ENCODE measurements at regions not wholly inside any gene's neighbourhood (a gene's known extent, or its start where the extent isn't known, plus 50 kb on each side); places are given as distances from the start of the nearest gene placed in this dataset.

DNA sequence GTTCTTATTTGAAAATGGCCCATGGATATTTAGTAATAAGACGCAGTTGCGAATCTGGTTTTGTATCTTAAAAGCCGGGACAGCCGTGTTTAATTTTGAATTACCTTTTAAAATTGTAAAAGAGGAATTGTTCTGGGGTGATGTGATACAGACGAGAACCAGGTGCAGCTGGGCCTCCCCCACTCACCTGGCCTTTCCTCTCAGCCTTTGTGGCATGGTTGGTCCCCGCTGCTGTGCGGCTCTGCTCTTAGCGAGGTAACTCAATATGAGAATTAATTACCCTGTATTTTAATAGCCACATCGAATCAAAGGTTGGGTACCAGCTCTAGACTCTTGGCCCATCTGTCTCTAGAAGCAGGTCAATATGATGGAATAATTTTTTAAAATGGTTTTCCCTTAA, 56.5 kb upstream of the DACT2 start:
- no peak for DNase-seq (ENCODE audit: low read depth in 2 of 2)
- Histone ChIP-seq H4K20me1 (ENCODE audit: control insufficient read depth, extremely low read depth, insufficient read depth, low read length) (no peaks in the 10 kb centered on the region), H3K4me2 (ENCODE audit: extremely low read depth, insufficient read depth, low read length) (no peak overlapping the region), H3K4me3 (replicated peaks in 1 of 4; ENCODE audit: control extremely low read depth in 1 of 4, insufficient read depth in 1 of 4, low read depth in 3 of 4, low read length in 4 of 4) (no peak overlapping the region), H2AFZ (ENCODE audit: low read length) (no peak overlapping the region), H3K79me2 (ENCODE audit: control insufficient read depth, insufficient read depth, low read length) (no peaks in the 10 kb centered on the region), H3K9ac (ENCODE audit: insufficient read depth, low read length) (no peak overlapping the region), H3K27ac (ENCODE audit: insufficient read depth, low read length) (no peak overlapping the region), H3K9me3 (ENCODE audit: control insufficient read depth, insufficient read depth, low read depth, low read length) (no peaks in the 10 kb centered on the region), H3K36me3 (ENCODE audit: control insufficient read depth, insufficient read depth, low read length) (no peaks in the 10 kb centered on the region), H3K27me3 (ENCODE audit: control insufficient read depth, insufficient read depth, low read length) (no peaks in the 10 kb centered on the region), H3K4me1 (ENCODE audit: control insufficient read depth, extremely low read depth, insufficient read depth, low read length) (no peaks in the 10 kb centered on the region)
- TF ChIP-seq, protein P1, sequence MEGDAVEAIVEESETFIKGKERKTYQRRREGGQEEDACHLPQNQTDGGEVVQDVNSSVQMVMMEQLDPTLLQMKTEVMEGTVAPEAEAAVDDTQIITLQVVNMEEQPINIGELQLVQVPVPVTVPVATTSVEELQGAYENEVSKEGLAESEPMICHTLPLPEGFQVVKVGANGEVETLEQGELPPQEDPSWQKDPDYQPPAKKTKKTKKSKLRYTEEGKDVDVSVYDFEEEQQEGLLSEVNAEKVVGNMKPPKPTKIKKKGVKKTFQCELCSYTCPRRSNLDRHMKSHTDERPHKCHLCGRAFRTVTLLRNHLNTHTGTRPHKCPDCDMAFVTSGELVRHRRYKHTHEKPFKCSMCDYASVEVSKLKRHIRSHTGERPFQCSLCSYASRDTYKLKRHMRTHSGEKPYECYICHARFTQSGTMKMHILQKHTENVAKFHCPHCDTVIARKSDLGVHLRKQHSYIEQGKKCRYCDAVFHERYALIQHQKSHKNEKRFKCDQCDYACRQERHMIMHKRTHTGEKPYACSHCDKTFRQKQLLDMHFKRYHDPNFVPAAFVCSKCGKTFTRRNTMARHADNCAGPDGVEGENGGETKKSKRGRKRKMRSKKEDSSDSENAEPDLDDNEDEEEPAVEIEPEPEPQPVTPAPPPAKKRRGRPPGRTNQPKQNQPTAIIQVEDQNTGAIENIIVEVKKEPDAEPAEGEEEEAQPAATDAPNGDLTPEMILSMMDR (conservative IDR thresholded peaks at IDR 0.05 in 1 of 2, IDR thresholded peaks at IDR 0.05 in 1 of 2; ENCODE audit: low read depth in 1 of 2, low read length in 2 of 2), result no peak
- no peak for TF ChIP-seq EZH2 (IDR thresholded peaks at IDR 0.05; ENCODE audit: low read length, missing control alignments)

DNA sequence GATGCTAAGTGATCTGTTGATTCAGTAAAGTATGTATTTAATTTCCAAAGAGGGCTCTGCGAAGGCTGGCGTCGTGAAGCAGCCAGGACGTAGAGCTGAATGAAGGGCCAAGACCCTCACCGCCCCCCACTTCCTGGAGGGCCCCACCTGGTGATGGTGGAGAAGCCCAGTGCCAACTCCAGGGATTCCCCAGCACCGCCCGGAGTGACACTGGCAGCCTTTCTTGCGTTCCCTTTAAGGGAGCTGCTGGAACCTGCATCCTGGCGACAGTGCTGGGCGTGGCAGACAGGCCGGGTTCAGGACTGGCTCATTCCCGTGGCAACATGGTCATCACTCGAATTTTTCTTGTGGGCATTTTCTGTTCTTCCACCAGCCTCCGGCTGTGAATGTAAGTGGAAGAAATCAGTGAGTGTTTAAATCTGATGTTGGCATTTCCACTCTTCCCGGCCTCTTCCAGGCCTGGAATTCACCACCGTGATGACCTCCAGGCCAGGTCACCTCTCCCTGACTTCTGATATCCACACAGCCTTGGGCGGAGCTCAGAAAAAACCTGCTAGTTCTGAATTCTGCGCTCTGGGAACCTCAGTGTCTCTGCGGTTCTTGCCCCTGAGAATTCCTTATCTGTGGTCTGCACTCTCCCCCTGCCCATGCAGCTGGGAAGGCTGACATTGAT, 57.4 kb upstream of the DACT2 start:
- H3K79me2 ChIP-seq (ENCODE audit: control insufficient read depth, insufficient read depth, low read length), result no peaks in the 10 kb centered on the region
- no peak overlapping the region for H3K9ac ChIP-seq (ENCODE audit: insufficient read depth, low read length)
- no peaks in the 10 kb centered on the region for H3K4me1 ChIP-seq (ENCODE audit: control insufficient read depth, extremely low read depth, insufficient read depth, low read length)

DNA sequence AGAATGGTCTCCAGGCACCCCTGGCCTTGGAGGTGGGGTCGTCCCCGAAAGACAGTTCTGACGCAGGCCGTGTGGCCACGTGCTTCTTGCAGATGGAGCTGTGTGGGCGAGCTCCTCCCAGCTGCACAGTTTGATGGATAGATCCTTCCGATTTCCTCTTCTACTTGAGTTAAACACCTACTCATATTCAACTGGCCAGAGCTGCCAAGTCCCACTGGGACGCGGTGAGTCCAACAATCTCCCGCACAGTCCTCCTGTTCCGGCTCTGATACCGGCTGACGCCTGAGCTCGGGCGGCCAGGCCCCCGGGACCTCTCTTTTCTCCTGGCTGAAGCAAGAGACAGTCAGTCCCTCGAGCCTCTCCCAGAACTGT, 57.9 kb upstream of the DACT2 start:
- TF ChIP-seq EZH2 (IDR thresholded peaks at IDR 0.05; ENCODE audit: low read length, missing control alignments), result no peak
- TF ChIP-seq, protein P1 (conservative IDR thresholded peaks at IDR 0.05 in 1 of 2, IDR thresholded peaks at IDR 0.05 in 1 of 2; ENCODE audit: low read depth in 1 of 2, low read length in 2 of 2), result no peak
- Histone ChIP-seq H3K9me3 (ENCODE audit: control insufficient read depth, insufficient read depth, low read depth, low read length) (no peaks in the 10 kb centered on the region), H4K20me1 (ENCODE audit: control insufficient read depth, extremely low read depth, insufficient read depth, low read length) (no peaks in the 10 kb centered on the region), H3K27ac (ENCODE audit: insufficient read depth, low read length) (no peak overlapping the region), H2AFZ (ENCODE audit: low read length) (no peak overlapping the region), H3K4me2 (ENCODE audit: extremely low read depth, insufficient read depth, low read length) (no peak overlapping the region), H3K9ac (ENCODE audit: insufficient read depth, low read length) (no peak overlapping the region), H3K4me3 (replicated peaks in 1 of 4; ENCODE audit: control extremely low read depth in 1 of 4, insufficient read depth in 1 of 4, low read depth in 3 of 4, low read length in 4 of 4) (no peak overlapping the region), H3K79me2 (ENCODE audit: control insufficient read depth, insufficient read depth, low read length) (no peaks in the 10 kb centered on the region), H3K4me1 (ENCODE audit: control insufficient read depth, extremely low read depth, insufficient read depth, low read length) (no peaks in the 10 kb centered on the region), H3K27me3 (ENCODE audit: control insufficient read depth, insufficient read depth, low read length) (no peaks in the 10 kb centered on the region), H3K36me3 (ENCODE audit: control insufficient read depth, insufficient read depth, low read length) (no peaks in the 10 kb centered on the region)
- DNase-seq (ENCODE audit: low read depth in 2 of 2), result no peak

More for the DNA sequence above, 57.4 kb upstream of the DACT2 start:
- no peak for DNase-seq (ENCODE audit: low read depth in 2 of 2)
- TF ChIP-seq EZH2 (IDR thresholded peaks at IDR 0.05; ENCODE audit: low read length, missing control alignments), result no peak
- TF ChIP-seq, protein P1 (conservative IDR thresholded peaks at IDR 0.05 in 1 of 2, IDR thresholded peaks at IDR 0.05 in 1 of 2; ENCODE audit: low read depth in 1 of 2, low read length in 2 of 2), result no peak
- H3K36me3 ChIP-seq (ENCODE audit: control insufficient read depth, insufficient read depth, low read length), result no peaks in the 10 kb centered on the region
- H3K4me2 ChIP-seq (ENCODE audit: extremely low read depth, insufficient read depth, low read length), result no peak overlapping the region
- no peaks in the 10 kb centered on the region for H3K9me3 ChIP-seq (ENCODE audit: control insufficient read depth, insufficient read depth, low read depth, low read length)
- H3K4me3 ChIP-seq (replicated peaks in 1 of 4; ENCODE audit: control extremely low read depth in 1 of 4, insufficient read depth in 1 of 4, low read depth in 3 of 4, low read length in 4 of 4), result no peak overlapping the region
- no peak overlapping the region for H3K27ac ChIP-seq (ENCODE audit: insufficient read depth, low read length)
- no peaks in the 10 kb centered on the region for H4K20me1 ChIP-seq (ENCODE audit: control insufficient read depth, extremely low read depth, insufficient read depth, low read length)
- H3K27me3 ChIP-seq (ENCODE audit: control insufficient read depth, insufficient read depth, low read length), result no peaks in the 10 kb centered on the region
- no peak overlapping the region for H2AFZ ChIP-seq (ENCODE audit: low read length)
